Neural progenitor cell (in vitro differentiated cells): ENCODE measurements at regions not wholly inside any gene's neighbourhood (a gene's known extent, or its start where the extent isn't known, plus 50 kb on each side); places are given as distances from the start of the nearest gene placed in this dataset.

Experiments used
- EZH2 ChIP-seq: fragments of 200-600 bp; sonication (generic); IDR thresholded peaks from 2 replicates; pipeline ENCODE4 v1.6.1; 2017; ENCODE audit warnings: antibody characterized with exemption, mild to moderate bottlenecking, moderate library complexity
- TF ChIP-seq, protein P1 (sequence below): fragments of 200-600 bp; sonication (generic); IDR thresholded peaks from 2 replicates; pipeline ENCODE4 v1.5.1; 2017; ENCODE audit warnings: antibody characterized with exemption, mild to moderate bottlenecking

DNA sequence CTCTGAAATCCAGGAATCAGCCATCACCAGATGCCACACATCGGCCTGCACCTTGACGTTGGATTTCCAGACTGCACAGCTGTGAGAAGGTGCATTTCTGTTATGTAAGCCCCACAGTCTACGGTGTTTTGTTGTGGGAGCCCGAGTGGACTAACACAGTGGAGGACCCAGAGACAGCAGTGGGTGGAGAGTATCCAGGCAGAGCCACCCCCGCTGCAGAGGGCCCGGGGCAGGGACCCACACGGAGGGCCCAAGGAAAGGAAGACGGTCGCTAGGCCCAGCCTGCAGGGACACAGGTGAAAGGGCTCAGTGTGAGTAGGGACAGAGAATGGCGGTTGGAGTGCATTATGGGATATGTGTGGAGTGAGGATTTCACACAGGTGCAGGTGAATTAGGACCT, 288.3 kb upstream of the AJAP1 start:
- no peak for TF ChIP-seq EZH2
- TF ChIP-seq, protein P1, sequence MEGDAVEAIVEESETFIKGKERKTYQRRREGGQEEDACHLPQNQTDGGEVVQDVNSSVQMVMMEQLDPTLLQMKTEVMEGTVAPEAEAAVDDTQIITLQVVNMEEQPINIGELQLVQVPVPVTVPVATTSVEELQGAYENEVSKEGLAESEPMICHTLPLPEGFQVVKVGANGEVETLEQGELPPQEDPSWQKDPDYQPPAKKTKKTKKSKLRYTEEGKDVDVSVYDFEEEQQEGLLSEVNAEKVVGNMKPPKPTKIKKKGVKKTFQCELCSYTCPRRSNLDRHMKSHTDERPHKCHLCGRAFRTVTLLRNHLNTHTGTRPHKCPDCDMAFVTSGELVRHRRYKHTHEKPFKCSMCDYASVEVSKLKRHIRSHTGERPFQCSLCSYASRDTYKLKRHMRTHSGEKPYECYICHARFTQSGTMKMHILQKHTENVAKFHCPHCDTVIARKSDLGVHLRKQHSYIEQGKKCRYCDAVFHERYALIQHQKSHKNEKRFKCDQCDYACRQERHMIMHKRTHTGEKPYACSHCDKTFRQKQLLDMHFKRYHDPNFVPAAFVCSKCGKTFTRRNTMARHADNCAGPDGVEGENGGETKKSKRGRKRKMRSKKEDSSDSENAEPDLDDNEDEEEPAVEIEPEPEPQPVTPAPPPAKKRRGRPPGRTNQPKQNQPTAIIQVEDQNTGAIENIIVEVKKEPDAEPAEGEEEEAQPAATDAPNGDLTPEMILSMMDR: no peak
